ENCODE measurements at regions not wholly inside any gene's neighbourhood (a gene's known extent, or its start where the extent isn't known, plus 50 kb on each side); places are given as distances from the start of the nearest gene placed in this dataset.

GRCh38 chr6:147716434-147716833, 207.9 kb downstream of the SAMD5 start:
- TF ChIP-seq CTCF (IDR thresholded peaks at IDR 0.05) (no peak), ZFX (IDR thresholded peaks at IDR 0.05; ENCODE audit: borderline replicate concordance) (no peak)
